Endothelial cell of umbilical vein (primary cell): ENCODE measurements at regions not wholly inside any gene's neighbourhood (a gene's known extent, or its start where the extent isn't known, plus 50 kb on each side); places are given as distances from the start of the nearest gene placed in this dataset.

ENCODE experiments used
- BruUV-seq: library from RNA; stranded (reverse); fragments of 400-500 nt; replicated peaks from 2 replicates; lab custom pipeline; 2021; lab: Mats Ljungman, UMichigan
- CTCF ChIA-PET: fragments of 300-600, 350-600 bp; sonication (Branson Sonifier 250); formaldehyde crosslinking; loops from one replicate; lab custom pipeline; 2021; ENCODE audit warnings: antibody characterized with exemption, inconsistent platforms; lab: Charles Lee
- POLR2A ChIA-PET: fragments of 300-600, 350-600 bp; sonication (Branson Sonifier 250); formaldehyde crosslinking; loops from one replicate; lab custom pipeline; 2021; ENCODE audit warnings: antibody characterized with exemption, inconsistent platforms; lab: Charles Lee
- DNase-seq: peaks from one replicate; pipeline ENCODE4 v3.0.0-alpha.2; 2011; ENCODE audit warnings: low read depth, low spot score
- FAIRE-seq: peaks from 2 replicates; lab custom pipeline; 2011; peaks lifted over from hg19 to GRCh38; lab: Jason Lieb, UNC
- H2AFZ ChIP-seq: 2 replicates; pipeline ENCODE4 v1.6.0; 2012; ENCODE audit warnings: low read depth, low read length, control low read depth, inconsistent platforms
- H3K27ac ChIP-seq: 2 replicates; pipeline ENCODE4 v1.5.1; 2011; ENCODE audit warnings: low read depth, mild to moderate bottlenecking, control low read depth, low read length, moderate library complexity; ENCODE audit not compliant: insufficient read depth
- H3K27me3 ChIP-seq, 2 experiments: 2 replicates each; pipeline versions ENCODE4 v1.6.0 to v1.6.1; 2011; ENCODE audit warnings: low read length in 2 of 2, mixed read lengths in 1 of 2; ENCODE audit not compliant: control insufficient read depth in 2 of 2, insufficient read depth in 2 of 2
- H3K36me3 ChIP-seq, 2 experiments: 2 replicates in 1 of 2; 3 replicates in 1 of 2; pipeline ENCODE4 v1.5.1; 2011; ENCODE audit warnings: low read length in 2 of 2, mild to moderate bottlenecking in 1 of 2, moderate library complexity in 1 of 2; ENCODE audit not compliant: control insufficient read depth in 2 of 2, insufficient read depth in 2 of 2; ENCODE audit errors: extremely low read depth in 1 of 2
- H3K4me1 ChIP-seq: 3 replicates; pipeline ENCODE4 v1.5.1; 2011; ENCODE audit warnings: mild to moderate bottlenecking, low read length; ENCODE audit not compliant: control insufficient read depth, insufficient read depth; ENCODE audit errors: extremely low read depth
- H3K4me2 ChIP-seq: 2 replicates; pipeline ENCODE4 v1.6.1; 2011; ENCODE audit warnings: low read length, control low read depth, mixed read lengths; ENCODE audit not compliant: insufficient read depth
- H3K4me3 ChIP-seq, 3 experiments: fragments of 200-600 bp in 1 of 3; sonication (generic), shearing (Covaris generic) in 1 of 3; replicated peaks in 1 of 3; 2 replicates each; pipeline ENCODE4 v1.5.1; 2011 to 2016; ENCODE audit warnings: control low read depth in 3 of 3, low read length in 3 of 3, mild to moderate bottlenecking in 2 of 3, inconsistent platforms in 1 of 3, low read depth in 1 of 3, moderate library complexity in 1 of 3; ENCODE audit not compliant: insufficient read depth in 1 of 3
- H3K79me2 ChIP-seq: 2 replicates; pipeline ENCODE4 v1.6.0; 2012; ENCODE audit warnings: low read length, inconsistent platforms; ENCODE audit not compliant: control insufficient read depth, insufficient read depth
- H3K9ac ChIP-seq: replicated peaks from 2 replicates; pipeline ENCODE3; 2011; ENCODE audit warnings: low read length, control low read depth; ENCODE audit not compliant: insufficient read depth; ENCODE audit errors: extremely low read depth
- H3K9me1 ChIP-seq: replicated peaks from 3 replicates; pipeline ENCODE4 v1.6.0; 2011; ENCODE audit warnings: mild to moderate bottlenecking, low read length; ENCODE audit not compliant: control insufficient read depth, insufficient read depth; ENCODE audit errors: extremely low read depth
- H3K9me3 ChIP-seq: replicated peaks from 2 replicates; pipeline ENCODE4 v1.5.1; 2012; ENCODE audit warnings: low read length, inconsistent platforms; ENCODE audit not compliant: control insufficient read depth, insufficient read depth
- H4K20me1 ChIP-seq: replicated peaks from 2 replicates; pipeline ENCODE3; 2011; ENCODE audit warnings: mild to moderate bottlenecking, low read length; ENCODE audit not compliant: control insufficient read depth, insufficient read depth; ENCODE audit errors: extremely low read depth
- CTCF ChIP-seq, 2 donors: IDR thresholded peaks; 1 replicate in 1 of 2; 2 replicates in 1 of 2; pipeline ENCODE4 v1.5.1; 2011; ENCODE audit warnings: low read length in 2 of 2, mild to moderate bottlenecking in 2 of 2, moderate library complexity in 2 of 2, control low read depth in 1 of 2, inconsistent platforms in 1 of 2, low read depth in 1 of 2; ENCODE audit not compliant: insufficient read depth in 1 of 2; ENCODE audit errors: extremely low read depth in 1 of 2
- EZH2 ChIP-seq: IDR thresholded peaks from 2 replicates; pipeline ENCODE4 v1.6.1; 2012; ENCODE audit warnings: borderline replicate concordance, low read depth, mild to moderate bottlenecking, moderate library complexity, low read length, inconsistent platforms; ENCODE audit not compliant: severe bottlenecking
- FOS ChIP-seq: IDR thresholded peaks from 2 replicates; pipeline ENCODE4 v1.6.1; 2011; ENCODE audit warnings: mild to moderate bottlenecking, low read length, moderate library complexity, borderline replicate concordance; ENCODE audit not compliant: insufficient read depth
- GATA2 ChIP-seq: IDR thresholded peaks from 2 replicates; pipeline ENCODE4 v1.7.0; 2011; ENCODE audit warnings: low read depth, mild to moderate bottlenecking, moderate library complexity, mixed read lengths, low read length; ENCODE audit not compliant: insufficient read length, insufficient read depth
- JUN ChIP-seq: IDR thresholded peaks from 2 replicates; pipeline ENCODE4 v1.6.1; 2011; ENCODE audit warnings: borderline replicate concordance, low read depth; ENCODE audit not compliant: insufficient read length, insufficient read depth
- MAX ChIP-seq: IDR thresholded peaks from 2 replicates; pipeline ENCODE4 v1.6.1; 2011; ENCODE audit not compliant: insufficient read depth, insufficient read length
- MYC ChIP-seq: IDR thresholded peaks from one replicate; pipeline ENCODE4 v1.6.1; 2011; ENCODE audit warnings: mild to moderate bottlenecking, low read depth, low read length
- POLR2A ChIP-seq: IDR thresholded peaks from 2 replicates; pipeline ENCODE4 v1.6.1; 2012; ENCODE audit warnings: low read depth, mild to moderate bottlenecking, control low read depth, low read length
- POLR2AphosphoS5 ChIP-seq: IDR thresholded peaks from 2 replicates; pipeline ENCODE4 v1.6.1; 2012; ENCODE audit warnings: low read depth, mild to moderate bottlenecking, control low read depth, low read length, moderate library complexity; ENCODE audit not compliant: insufficient read depth
- dilution Hi-C: fragments of 300-500 bp; cut with MboI; formaldehyde crosslinking; loops from one replicate; pipeline ENCODE4 v1.15.0; 2019; ENCODE audit warnings: low sequenced_read_pairs; ENCODE audit not compliant: extremely low pct_ligation_motif_present
- intact Hi-C: fragments of 100-400 bp; cut with micrococcal nuclease; formaldehyde crosslinking; loops from one replicate; pipeline ENCODE4 v1.10.0; 2022

DNA sequence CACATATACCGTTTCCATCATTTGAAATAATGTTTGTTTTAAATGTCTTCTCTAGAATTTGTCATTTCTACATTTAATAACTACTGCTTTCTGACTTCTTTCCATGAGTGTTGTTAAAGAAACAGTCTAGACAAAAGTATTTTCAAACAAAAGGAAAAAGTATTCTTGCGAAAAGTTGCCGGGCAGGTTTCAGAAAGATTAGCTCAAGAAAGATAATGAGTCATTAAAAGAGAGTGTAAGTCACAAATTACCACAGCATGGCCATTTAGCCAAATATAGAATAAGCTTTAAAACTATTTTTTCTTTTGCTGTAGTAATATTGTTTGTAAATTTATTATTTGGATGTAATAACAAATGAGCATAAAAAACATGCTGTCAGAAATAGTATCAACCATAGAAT, 493.0 kb downstream of the TLL1 start:
- Histone ChIP-seq H3K79me2 (no peaks in the 10 kb centered on the region), H3K4me3 (no peak overlapping the region), H3K4me1 (no peaks in the 10 kb centered on the region), H3K4me2 (no peak overlapping the region), H3K36me3 (no peaks in the 10 kb centered on the region), H4K20me1 (no peaks in the 10 kb centered on the region), H3K9me1 (no peaks in the 10 kb centered on the region), H3K27me3 (no peaks in the 10 kb centered on the region), H3K9me3 (no peaks in the 10 kb centered on the region), H3K27ac (no peak overlapping the region), H2AFZ (no peak overlapping the region), H3K9ac (no peak overlapping the region)
- CTCF ChIA-PET: no interaction called here
- FAIRE-seq (no peak), DNase-seq (no peak)
- no TSS peak for BruUV-seq
- TF ChIP-seq POLR2AphosphoS5: no peak
- TF ChIP-seq GATA2: no peak
- dilution Hi-C loops: no loop called here
- POLR2A ChIA-PET: no interaction called here
- intact Hi-C loops: no loop called here

GRCh38 chr4:166377578-166377977, 504.5 kb downstream of the TLL1 start:
- intact Hi-C loops (no loop called here), dilution Hi-C loops (no loop called here)
- Histone ChIP-seq H3K27me3 (no peaks in the 10 kb centered on the region), H3K4me3 (no peak overlapping the region), H3K36me3 (no peaks in the 10 kb centered on the region), H2AFZ (no peak overlapping the region), H4K20me1 (no peaks in the 10 kb centered on the region), H3K9me1 (no peaks in the 10 kb centered on the region), H3K4me1 (no peaks in the 10 kb centered on the region), H3K79me2 (no peaks in the 10 kb centered on the region), H3K9ac (no peak overlapping the region), H3K9me3 (no peaks in the 10 kb centered on the region), H3K27ac (no peak overlapping the region), H3K4me2 (no peak overlapping the region)
- no TSS peak for BruUV-seq
- ChIA-PET CTCF (no interaction called here), POLR2A (no interaction called here)
- TF ChIP-seq JUN: no peak
- no peak for TF ChIP-seq GATA2
- TF ChIP-seq FOS: no peak
- TF ChIP-seq MAX: no peak
- TF ChIP-seq MYC: no peak
- no peak for TF ChIP-seq POLR2A
- TF ChIP-seq POLR2AphosphoS5: no peak
- TF ChIP-seq CTCF (IDR thresholded peaks at IDR 0.05; ENCODE audit: extremely low read depth in 1 of 2, insufficient read depth in 1 of 2, low read depth in 1 of 2, low read length in 2 of 2): no peak
- no peak for TF ChIP-seq EZH2
- FAIRE-seq (no peak), DNase-seq (no peak)
